PC-3 (cell line): ENCODE measurements at regions not wholly inside any gene's neighbourhood (a gene's known extent, or its start where the extent isn't known, plus 50 kb on each side); places are given as distances from the start of the nearest gene placed in this dataset.

ENCODE experiments used
- ATAC-seq: fragments of 200-7000 bp; cut with Tn5 transposase; 2 replicates; pipeline ENCODE4 v1.9.1; 2020; ENCODE audit warnings: mild to moderate bottlenecking, moderate library complexity
- BruUV-seq: library from RNA; stranded (reverse); fragments of 400-500 nt; replicated peaks from 2 replicates; lab custom pipeline; 2021; lab: Mats Ljungman, UMichigan
- CTCF ChIA-PET: fragments of 300-600 bp; sonication (Branson Sonifier 250); formaldehyde crosslinking; loops from one replicate; lab custom pipeline; 2022; ENCODE audit warnings: antibody characterized with exemption; lab: Charles Lee
- POLR2A ChIA-PET: fragments of 300-600 bp; sonication (Branson Sonifier 250); formaldehyde crosslinking; loops from one replicate; lab custom pipeline; 2022; ENCODE audit warnings: antibody characterized with exemption; ENCODE audit not compliant: unreplicated experiment; lab: Charles Lee
- DNase-seq: peaks from one replicate; pipeline ENCODE4 v3.0.0-alpha.2; 2015
- H2AFZ ChIP-seq: fragments of 300-600 bp; sonication (generic); 2 replicates; pipeline ENCODE4 v1.6.0; 2016; ENCODE audit warnings: antibody characterized with exemption, low read length
- H3F3A ChIP-seq: fragments of 300-600 bp; sonication (generic); one replicate; pipeline ENCODE4 v1.6.0; 2017; ENCODE audit warnings: antibody characterized with exemption, low read length, control low read depth, mild to moderate bottlenecking; ENCODE audit not compliant: unreplicated experiment
- H3K27ac ChIP-seq: fragments of 300-600 bp; sonication (generic); 2 replicates; pipeline ENCODE4 v1.5.1; 2016; ENCODE audit warnings: mild to moderate bottlenecking, low read length
- H3K27me3 ChIP-seq: fragments of 300-600 bp; sonication (generic); 2 replicates; pipeline ENCODE4 v1.6.1; 2016; ENCODE audit warnings: low read length, mixed read lengths
- H3K36me3 ChIP-seq: fragments of 300-600 bp; sonication (generic); 2 replicates; pipeline ENCODE4 v1.6.1; 2016; ENCODE audit warnings: low read depth, mixed run types, low read length, mixed read lengths
- H3K4me1 ChIP-seq: fragments of 300-600 bp; sonication (generic); 2 replicates; pipeline ENCODE4 v1.5.1; 2016; ENCODE audit warnings: low read length; ENCODE audit not compliant: insufficient read depth
- H3K4me2 ChIP-seq: fragments of 300-600 bp; sonication (generic); 2 replicates; pipeline ENCODE4 v1.6.0; 2016; ENCODE audit warnings: low read length
- H3K4me3 ChIP-seq: fragments of 300-600 bp; sonication (generic); 2 replicates; pipeline ENCODE4 v1.5.1; 2016; ENCODE audit warnings: mild to moderate bottlenecking, low read length, mixed read lengths
- H3K79me2 ChIP-seq: fragments of 300-600 bp; sonication (generic); 2 replicates; pipeline ENCODE4 v1.6.1; 2017; ENCODE audit warnings: low read length, mixed read lengths
- H3K9ac ChIP-seq: fragments of 300-600 bp; sonication (generic); 2 replicates; pipeline ENCODE4 v1.6.0; 2016; ENCODE audit warnings: mild to moderate bottlenecking, low read length
- H3K9me2 ChIP-seq: fragments of 300-600 bp; sonication (generic); replicated peaks from 2 replicates; pipeline ENCODE4 v1.6.1; 2016; ENCODE audit warnings: mixed run types, low read length, mixed read lengths
- H3K9me3 ChIP-seq: fragments of 300-600 bp; sonication (generic); 2 replicates; pipeline ENCODE4 v1.6.1; 2016; ENCODE audit warnings: low read length, mixed read lengths
- H4K20me1 ChIP-seq: fragments of 300-600 bp; sonication (generic); 2 replicates; pipeline ENCODE4 v1.6.1; 2016; ENCODE audit warnings: low read length, mixed read lengths
- EZH2 ChIP-seq: fragments of 300-600 bp; sonication (generic); IDR thresholded peaks from one replicate; pipeline ENCODE4 v1.6.1; 2017; ENCODE audit warnings: antibody characterized with exemption, mild to moderate bottlenecking, low read length; ENCODE audit not compliant: unreplicated experiment
- EZH2phosphoT487 ChIP-seq: fragments of 300-600 bp; sonication (generic); IDR thresholded peaks from 2 replicates; pipeline ENCODE4 v1.6.1; 2018; ENCODE audit warnings: mild to moderate bottlenecking, antibody characterized with exemption, low read length, borderline replicate concordance
- intact Hi-C: fragments of 100-400 bp; cut with micrococcal nuclease; formaldehyde crosslinking; loops from 2 replicates; pipeline ENCODE4 v1.9.0; 2023
- TF ChIP-seq, protein P1 (sequence below): fragments of 300-600 bp; sonication (generic); conservative IDR thresholded peaks from 2 replicates; pipeline ENCODE4 v1.5.1; 2017; ENCODE audit warnings: antibody characterized with exemption, low read depth, mild to moderate bottlenecking, low read length

- TF ChIP-seq EZH2 (no peak), EZH2phosphoT487 (no peak)
- TF ChIP-seq, protein P1, sequence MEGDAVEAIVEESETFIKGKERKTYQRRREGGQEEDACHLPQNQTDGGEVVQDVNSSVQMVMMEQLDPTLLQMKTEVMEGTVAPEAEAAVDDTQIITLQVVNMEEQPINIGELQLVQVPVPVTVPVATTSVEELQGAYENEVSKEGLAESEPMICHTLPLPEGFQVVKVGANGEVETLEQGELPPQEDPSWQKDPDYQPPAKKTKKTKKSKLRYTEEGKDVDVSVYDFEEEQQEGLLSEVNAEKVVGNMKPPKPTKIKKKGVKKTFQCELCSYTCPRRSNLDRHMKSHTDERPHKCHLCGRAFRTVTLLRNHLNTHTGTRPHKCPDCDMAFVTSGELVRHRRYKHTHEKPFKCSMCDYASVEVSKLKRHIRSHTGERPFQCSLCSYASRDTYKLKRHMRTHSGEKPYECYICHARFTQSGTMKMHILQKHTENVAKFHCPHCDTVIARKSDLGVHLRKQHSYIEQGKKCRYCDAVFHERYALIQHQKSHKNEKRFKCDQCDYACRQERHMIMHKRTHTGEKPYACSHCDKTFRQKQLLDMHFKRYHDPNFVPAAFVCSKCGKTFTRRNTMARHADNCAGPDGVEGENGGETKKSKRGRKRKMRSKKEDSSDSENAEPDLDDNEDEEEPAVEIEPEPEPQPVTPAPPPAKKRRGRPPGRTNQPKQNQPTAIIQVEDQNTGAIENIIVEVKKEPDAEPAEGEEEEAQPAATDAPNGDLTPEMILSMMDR: no peak
- Histone ChIP-seq H3K9me3 (no peaks in the 10 kb centered on the region), H4K20me1 (no peaks in the 10 kb centered on the region), H3K36me3 (no peaks in the 10 kb centered on the region), H3K79me2 (no peaks in the 10 kb centered on the region), H3K4me3 (no peak overlapping the region), H2AFZ (no peak overlapping the region), H3K4me1 (no peaks in the 10 kb centered on the region), H3K4me2 (no peak overlapping the region), H3F3A (no peaks in the 10 kb centered on the region), H3K27me3 (no peaks in the 10 kb centered on the region), H3K27ac (no peak overlapping the region), H3K9me2 (no peaks in the 10 kb centered on the region), H3K9ac (no peak overlapping the region)
- no peak for DNase-seq
- intact Hi-C loops: no loop called here
- ATAC-seq: no peak
- no TSS peak for BruUV-seq
- POLR2A ChIA-PET: no interaction called here
- CTCF ChIA-PET: no interaction called here
Measured at GRCh38 chr3:144809380-144809779, 837.8 kb downstream of the DIPK2A start.

- Histone ChIP-seq H3K9ac (no peak overlapping the region), H3K9me2 (no peaks in the 10 kb centered on the region), H3K27ac (no peak overlapping the region), H3K4me1 (no peaks in the 10 kb centered on the region), H3K36me3 (no peaks in the 10 kb centered on the region), H4K20me1 (no peaks in the 10 kb centered on the region), H3K9me3 (no peaks in the 10 kb centered on the region), H3K27me3 (no peaks in the 10 kb centered on the region), H3K79me2 (no peaks in the 10 kb centered on the region), H3K4me3 (no peak overlapping the region), H3F3A (no peaks in the 10 kb centered on the region), H2AFZ (no peak overlapping the region), H3K4me2 (no peak overlapping the region)
- no TSS peak for BruUV-seq
- CTCF ChIA-PET: no interaction called here
- DNase-seq (peak; percentile 13), ATAC-seq (peak; percentile 59)
- no peak for TF ChIP-seq EZH2
- no peak for TF ChIP-seq EZH2phosphoT487
- TF ChIP-seq, protein P1: no peak
- POLR2A ChIA-PET: no interaction called here
- intact Hi-C loops: no loop called here
Measured at GRCh38 chr3:144810160-144810559, 838.5 kb downstream of the DIPK2A start.

DNA sequence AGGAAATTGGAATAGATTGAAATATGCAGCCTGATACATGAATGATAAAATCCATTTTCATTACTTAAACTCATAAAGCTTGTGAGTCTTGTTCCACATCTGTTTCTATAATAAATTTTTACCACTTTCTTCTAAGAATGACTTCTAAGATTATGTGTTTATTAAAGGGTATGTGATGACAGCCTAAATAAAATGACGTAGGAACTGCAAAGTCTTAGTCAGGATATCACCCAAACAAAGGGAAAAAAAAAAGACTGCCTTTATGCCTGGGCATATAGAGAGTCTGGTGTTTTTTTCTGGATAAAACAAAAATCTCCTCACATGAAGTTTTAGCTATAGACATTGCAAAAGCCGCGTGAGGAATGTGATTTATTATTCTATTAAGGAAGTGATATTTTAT, 844.0 kb downstream of the DIPK2A start:
- CTCF ChIA-PET: no interaction called here
- ATAC-seq: no peak
- no TSS peak for BruUV-seq
- TF ChIP-seq, protein P1: no peak
- TF ChIP-seq EZH2: no peak
- TF ChIP-seq EZH2phosphoT487: no peak
- no peaks in the 10 kb centered on the region for H4K20me1 ChIP-seq
- H3K36me3 ChIP-seq: no peaks in the 10 kb centered on the region
- H3K27ac ChIP-seq: no peak overlapping the region
- no peak overlapping the region for H3K4me3 ChIP-seq
- H2AFZ ChIP-seq: no peak overlapping the region
- no peaks in the 10 kb centered on the region for H3F3A ChIP-seq
- intact Hi-C loops: no loop called here
- H3K27me3 ChIP-seq: no peaks in the 10 kb centered on the region
- no peak overlapping the region for H3K4me2 ChIP-seq
- no peak for DNase-seq
- no peak overlapping the region for H3K9ac ChIP-seq
- POLR2A ChIA-PET: no interaction called here
- H3K79me2 ChIP-seq: no peaks in the 10 kb centered on the region
- H3K9me2 ChIP-seq: no peaks in the 10 kb centered on the region
- H3K4me1 ChIP-seq: no peaks in the 10 kb centered on the region
- no peaks in the 10 kb centered on the region for H3K9me3 ChIP-seq
